OCI-LY3 (cell line): ENCODE measurements at regions not wholly inside any gene's neighbourhood (a gene's known extent, or its start where the extent isn't known, plus 50 kb on each side); places are given as distances from the start of the nearest gene placed in this dataset.
A peak's percentile ranks its signal among the peaks of the same experiment; 100 is the strongest.

Source experiments
- H2AFZ ChIP-seq: fragments of 200-600, 300-600 bp; shearing (Covaris generic); 2 replicates; pipeline ENCODE4 v1.6.0; 2014; ENCODE audit warnings: antibody characterized with exemption, low read depth, low read length
- H3K27ac ChIP-seq: fragments of 200-600, 300-600 bp; sonication (generic); 2 replicates; pipeline ENCODE4 v1.5.1; 2014; ENCODE audit warnings: mild to moderate bottlenecking, low read length, moderate library complexity, mixed read lengths
- H3K27me3 ChIP-seq: fragments of 200-600, 300-600 bp; sonication (generic); 2 replicates; pipeline ENCODE4 v1.6.1; 2014; ENCODE audit warnings: low read depth, low read length, mixed read lengths
- H3K36me3 ChIP-seq: fragments of 200-600, 300-600 bp; sonication (generic); replicated peaks from 2 replicates; pipeline ENCODE3; 2014; ENCODE audit warnings: low read depth, low read length, mixed read lengths
- H3K4me1 ChIP-seq: fragments of 300-600, 200-600 bp; sonication (generic); 2 replicates; pipeline ENCODE4 v1.6.1; 2014; ENCODE audit warnings: low read length, mixed read lengths
- H3K4me2 ChIP-seq: fragments of 200-600, 300-600 bp; sonication (generic); 2 replicates; pipeline ENCODE4 v1.6.1; 2014; ENCODE audit warnings: low read length, mixed read lengths
- H3K4me3 ChIP-seq: fragments of 300-600, 200-600 bp; sonication (generic); 2 replicates; pipeline ENCODE4 v1.5.1; 2014; ENCODE audit warnings: antibody characterized with exemption, mild to moderate bottlenecking, low read length, moderate library complexity
- H3K79me2 ChIP-seq: fragments of 300-600, 200-600 bp; shearing (Covaris generic); 2 replicates; pipeline ENCODE4 v1.6.1; 2014; ENCODE audit warnings: mild to moderate bottlenecking, low read length, mixed read lengths
- H3K9ac ChIP-seq: fragments of 300-600, 200-600 bp; shearing (Covaris generic); 2 replicates; pipeline ENCODE4 v1.6.0; 2014; ENCODE audit warnings: mild to moderate bottlenecking, low read length, moderate library complexity
- H3K9me3 ChIP-seq: fragments of 200-600, 300-600 bp; shearing (Covaris generic); 2 replicates; pipeline ENCODE4 v1.6.1; 2014; ENCODE audit warnings: low read length, mixed read lengths; ENCODE audit not compliant: insufficient read depth
- H4K20me1 ChIP-seq: fragments of 200-600, 300-600 bp; sonication (generic); 2 replicates; pipeline ENCODE4 v1.6.1; 2016; ENCODE audit warnings: low read length, mixed read lengths; ENCODE audit not compliant: insufficient read depth
- CTCF ChIP-seq: fragments of 200-600, 300-600 bp; sonication (generic); IDR thresholded peaks from 2 replicates; pipeline ENCODE4 v1.5.1; 2014; ENCODE audit warnings: antibody characterized with exemption, low read length, low read depth
- EZH2phosphoT487 ChIP-seq: fragments of 200-600 bp; shearing (Covaris generic); IDR thresholded peaks from 2 replicates; pipeline ENCODE4 v1.6.1; 2018; ENCODE audit warnings: antibody characterized with exemption, mixed run types, low read depth

GRCh38 chr4:106830879-106831278 is 205.2 kb downstream of the DKK2 start:
- Histone ChIP-seq H3K4me3 (no peak overlapping the region), H3K36me3 (no peaks in the 10 kb centered on the region), H2AFZ (no peak overlapping the region), H3K27me3 (no peaks in the 10 kb centered on the region), H3K27ac (peak overlapping the region; percentile 32; the same call in 1 of the 2 replicates), H3K9me3 (no peaks in the 10 kb centered on the region), H3K4me2 (peak overlapping the region; percentile 2; the same call in 1 of the 2 replicates), H4K20me1 (no peaks in the 10 kb centered on the region), H3K4me1 (peaks cover 17% of the 10 kb centered on the region), H3K79me2 (no peaks in the 10 kb centered on the region), H3K9ac (no peak overlapping the region)
- TF ChIP-seq EZH2phosphoT487 = no peak

GRCh38 chr4:106818764-106819163 is 217.3 kb downstream of the DKK2 start:
- Histone ChIP-seq H3K9me3 (0 out of 2 replicates have a peak, but pooled peaks cover 5% of the 10 kb centered on the region), H4K20me1 (no peaks in the 10 kb centered on the region), H3K27me3 (no peaks in the 10 kb centered on the region), H3K79me2 (no peaks in the 10 kb centered on the region), H3K4me1 (no peaks in the 10 kb centered on the region), H3K36me3 (no peaks in the 10 kb centered on the region), H3K4me2 (no peak overlapping the region), H3K27ac (no peak overlapping the region), H3K4me3 (no peak overlapping the region), H3K9ac (no peak overlapping the region), H2AFZ (no peak overlapping the region)
- TF ChIP-seq CTCF (peak; percentile 36; the same call in 1 of the 2 replicates), EZH2phosphoT487 (no peak)

GRCh38 chr4:106816496-106816895 is 219.6 kb downstream of the DKK2 start:
- Histone ChIP-seq H3K9ac (no peak overlapping the region), H3K79me2 (no peaks in the 10 kb centered on the region), H3K36me3 (no peaks in the 10 kb centered on the region), H3K27me3 (no peaks in the 10 kb centered on the region), H3K4me3 (no peak overlapping the region), H4K20me1 (no peaks in the 10 kb centered on the region), H2AFZ (no peak overlapping the region), H3K9me3 (no peaks in the 10 kb centered on the region), H3K27ac (no peak overlapping the region), H3K4me1 (no peaks in the 10 kb centered on the region), H3K4me2 (no peak overlapping the region)
- TF ChIP-seq EZH2phosphoT487 (no peak), CTCF (no peak)

GRCh38 chr4:106810122-106810521 is 226.0 kb downstream of the DKK2 start:
- no peak overlapping the region for H3K4me3 ChIP-seq
- H2AFZ ChIP-seq = no peak overlapping the region
- no peaks in the 10 kb centered on the region for H4K20me1 ChIP-seq
- H3K9ac ChIP-seq = no peak overlapping the region
- no peak for TF ChIP-seq EZH2phosphoT487
- no peak for TF ChIP-seq CTCF
- no peaks in the 10 kb centered on the region for H3K27me3 ChIP-seq
- no peaks in the 10 kb centered on the region for H3K9me3 ChIP-seq
- H3K4me2 ChIP-seq = no peak overlapping the region
- H3K79me2 ChIP-seq = no peaks in the 10 kb centered on the region
- H3K4me1 ChIP-seq = no peaks in the 10 kb centered on the region
- H3K27ac ChIP-seq = no peak overlapping the region
- no peaks in the 10 kb centered on the region for H3K36me3 ChIP-seq

- TF ChIP-seq EZH2phosphoT487 (no peak), CTCF (peak; percentile 71)
- H3K9ac ChIP-seq = no peak overlapping the region
Measured at GRCh38 chr4:106809076-106809475, 227.0 kb downstream of the DKK2 start.

More at GRCh38 chr4:106809076-106809475, 227.0 kb downstream of the DKK2 start:
- Histone ChIP-seq H3K4me2 (no peak overlapping the region), H3K27ac (no peak overlapping the region), H3K4me3 (no peak overlapping the region), H3K36me3 (no peaks in the 10 kb centered on the region), H3K4me1 (no peaks in the 10 kb centered on the region), H3K79me2 (no peaks in the 10 kb centered on the region), H4K20me1 (no peaks in the 10 kb centered on the region), H2AFZ (no peak overlapping the region), H3K9me3 (no peaks in the 10 kb centered on the region), H3K27me3 (no peaks in the 10 kb centered on the region)
